ENCODE measurements at regions not wholly inside any gene's neighbourhood (a gene's known extent, or its start where the extent isn't known, plus 50 kb on each side); places are given as distances from the start of the nearest gene placed in this dataset.
A peak's percentile ranks its signal among the peaks of the same experiment; 100 is the strongest.

DNA sequence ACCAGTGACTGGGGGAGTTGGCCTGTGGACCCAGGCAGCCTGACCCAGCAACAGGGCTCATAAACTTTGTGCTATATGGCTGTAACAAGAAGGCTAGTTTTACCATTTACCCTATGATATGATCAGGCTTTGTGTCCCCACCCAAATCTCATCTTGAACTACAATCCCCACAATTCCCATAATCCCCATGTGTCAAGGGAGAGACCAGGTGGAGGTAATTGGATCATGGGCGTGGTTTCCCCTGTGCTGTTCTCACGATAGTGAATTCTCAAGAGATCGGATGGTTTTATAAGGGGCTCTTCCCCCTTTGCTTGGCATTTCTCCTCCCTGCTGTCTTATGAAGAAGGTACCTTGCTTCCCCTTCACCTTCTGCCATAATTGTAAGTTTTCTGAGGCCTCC, 111.2 kb upstream of the NLRP1 start:
- DNase-seq: no peak

DNA sequence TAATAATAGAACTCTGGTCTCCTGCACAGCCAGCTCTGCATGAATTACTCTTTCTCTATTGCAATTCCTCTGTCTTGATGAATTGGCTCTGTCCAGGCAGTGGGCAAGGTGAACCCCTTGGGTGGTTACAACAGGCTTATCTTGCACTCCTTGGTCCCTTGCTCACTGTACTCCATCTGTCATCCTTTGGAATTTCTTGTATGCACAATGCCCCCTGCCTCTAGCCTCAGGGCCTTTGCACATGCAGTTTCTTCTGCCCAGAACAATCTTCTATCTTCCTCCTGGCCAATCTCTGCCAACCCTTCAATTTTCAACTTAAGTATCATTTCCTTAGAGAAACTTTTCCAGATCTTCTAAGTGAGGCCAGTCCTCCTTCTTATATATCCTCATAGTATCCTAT, 114.7 kb upstream of the NLRP1 start:
- DNase-seq: no peak

DNA sequence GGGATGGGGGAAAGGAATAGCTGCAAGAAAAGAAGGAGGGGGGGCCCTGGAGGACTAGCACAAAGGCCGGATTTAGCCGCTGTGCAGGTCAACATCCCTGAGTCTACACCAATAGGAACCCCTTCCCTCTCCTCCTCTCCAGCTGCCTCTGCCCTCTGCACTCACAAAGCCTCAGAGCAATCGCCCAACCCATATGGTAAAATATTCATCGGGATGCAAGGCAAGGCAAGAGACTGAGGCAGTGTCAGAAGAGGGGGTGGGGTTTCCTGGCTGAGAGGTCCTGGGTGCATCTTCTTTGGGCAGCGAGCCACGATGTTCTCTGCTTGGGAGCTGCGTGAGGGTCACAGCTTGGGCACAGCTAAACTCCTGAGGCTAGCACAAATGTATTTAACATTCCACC, 115.5 kb upstream of the NLRP1 start:
- no peak for DNase-seq

DNA sequence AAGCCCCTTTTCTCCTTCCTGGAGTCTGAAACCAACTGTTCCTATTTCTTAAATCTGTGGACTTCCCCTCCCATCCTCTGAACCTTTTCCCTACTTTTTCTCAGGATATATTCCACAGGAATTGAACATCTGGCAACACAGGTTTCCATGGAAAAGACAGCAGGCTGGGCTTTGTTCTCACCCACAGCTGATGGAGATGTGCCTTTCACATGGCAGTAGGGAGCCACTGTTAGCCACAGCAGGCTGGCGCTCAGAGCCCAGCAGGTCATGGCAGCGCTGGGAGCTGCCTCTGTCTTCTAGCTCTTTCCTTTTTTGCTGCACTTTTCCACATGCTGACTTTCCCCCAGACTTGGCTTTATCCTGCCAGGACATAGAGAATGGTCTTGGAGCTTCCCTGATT, 116.4 kb upstream of the NLRP1 start:
- DNase-seq: no peak

DNA sequence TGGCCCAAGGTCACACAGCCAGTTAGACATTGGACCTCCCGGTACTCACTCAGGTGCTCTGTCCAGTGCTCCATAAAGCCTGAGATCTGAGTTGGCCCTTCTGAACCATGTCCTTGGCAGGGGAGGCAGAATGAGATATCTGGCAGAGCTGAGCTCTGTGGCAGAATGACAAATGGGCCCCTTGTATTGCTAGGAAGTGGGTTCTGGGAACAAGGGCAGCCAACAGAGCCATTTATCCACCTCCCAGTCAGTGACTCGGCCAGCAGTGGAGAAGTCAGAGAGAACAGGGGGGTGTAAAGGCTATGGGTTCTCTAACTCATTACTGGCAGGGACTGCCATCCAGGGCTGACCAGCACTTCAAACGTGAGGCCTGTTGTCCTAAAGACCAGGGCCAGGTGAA, 117.1 kb upstream of the NLRP1 start:
- DNase-seq: no peak

DNA sequence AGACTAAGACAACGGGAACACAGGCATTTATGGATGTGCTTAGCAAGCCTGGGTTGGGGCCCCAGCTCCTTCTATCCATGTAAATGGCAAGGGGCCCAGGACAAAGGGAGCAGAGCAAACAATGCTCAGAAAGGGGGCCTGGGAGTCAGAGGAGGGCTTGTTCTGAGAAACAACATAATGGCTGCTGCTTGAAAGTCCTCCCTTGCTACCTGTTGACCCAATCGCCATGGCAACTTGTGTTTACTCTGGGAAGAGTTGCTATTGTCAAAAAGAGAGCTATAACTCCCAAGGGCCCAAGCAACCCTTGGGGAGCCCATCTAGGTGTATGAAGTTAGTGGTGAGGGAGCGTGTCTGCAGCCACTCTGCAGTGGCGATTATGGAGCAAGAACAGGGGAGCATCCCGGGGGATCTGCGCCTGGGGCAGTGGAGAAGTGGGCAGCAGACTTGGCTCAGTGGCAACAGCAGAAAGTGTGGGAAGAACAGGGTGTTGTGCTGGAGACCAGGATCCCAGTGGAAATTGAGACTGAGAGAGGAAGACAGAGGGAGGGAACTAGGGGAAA, 118.7 kb upstream of the NLRP1 start:
- DNase-seq: no peak

DNA sequence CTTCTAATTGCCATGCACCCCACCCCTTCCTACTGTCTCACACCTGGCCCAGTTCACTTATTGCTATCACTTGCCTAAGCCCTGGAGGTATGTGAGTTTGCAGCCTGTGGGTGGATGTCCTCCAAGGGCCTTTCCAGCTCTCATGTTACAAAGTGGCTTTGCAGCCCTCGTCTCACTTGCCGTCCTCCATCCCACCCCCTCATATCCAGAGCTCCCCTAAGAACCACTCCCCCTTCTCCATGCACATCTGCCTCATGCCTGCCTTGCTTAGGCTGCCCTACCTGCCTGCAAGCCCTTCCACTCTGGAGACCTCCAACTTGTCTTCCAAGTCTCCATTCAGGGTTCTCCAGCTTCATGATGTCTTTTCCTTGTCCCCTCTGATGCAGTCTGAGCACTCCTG, 119.4 kb upstream of the NLRP1 start:
- no peak for DNase-seq

DNA sequence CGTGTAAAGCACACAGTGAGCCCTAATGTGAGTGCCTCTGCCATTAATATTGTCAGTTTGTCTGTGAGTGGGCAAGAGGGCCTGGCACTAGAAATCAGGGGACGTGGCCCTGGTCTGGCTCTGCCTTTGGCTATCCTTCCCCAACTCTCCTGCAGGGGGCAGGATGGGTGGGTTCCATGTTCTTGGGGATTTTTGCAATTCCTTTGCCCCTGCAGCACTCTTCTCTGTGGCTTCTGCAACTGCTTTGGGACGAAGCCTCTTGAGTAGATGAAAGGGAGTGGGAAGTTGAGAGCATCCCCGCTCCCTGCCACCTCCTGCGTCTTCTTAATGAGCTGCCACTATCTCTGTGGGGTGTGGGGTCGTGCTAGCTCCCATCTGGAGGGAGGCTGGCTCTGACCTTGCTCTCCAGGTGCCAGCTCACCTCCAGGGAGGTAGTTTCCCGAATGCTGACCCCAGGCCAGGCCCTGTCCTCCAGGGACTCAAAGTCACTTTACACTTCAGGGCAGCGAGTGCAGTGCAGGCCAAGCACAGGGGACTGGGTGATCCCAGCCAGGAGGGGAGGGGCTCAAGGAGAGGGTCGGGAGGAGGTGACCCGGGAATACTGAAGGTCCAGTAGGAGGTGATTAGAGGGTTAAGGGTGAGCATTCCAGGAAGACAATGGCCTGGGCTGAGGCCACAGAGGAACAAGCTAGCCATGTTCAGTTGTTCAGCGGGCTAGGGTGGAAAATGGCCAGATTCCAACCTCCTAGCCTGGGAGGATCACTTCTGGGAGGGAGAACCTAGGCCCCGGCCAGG, 121.0 kb upstream of the NLRP1 start:
- DNase-seq: no peak

DNA sequence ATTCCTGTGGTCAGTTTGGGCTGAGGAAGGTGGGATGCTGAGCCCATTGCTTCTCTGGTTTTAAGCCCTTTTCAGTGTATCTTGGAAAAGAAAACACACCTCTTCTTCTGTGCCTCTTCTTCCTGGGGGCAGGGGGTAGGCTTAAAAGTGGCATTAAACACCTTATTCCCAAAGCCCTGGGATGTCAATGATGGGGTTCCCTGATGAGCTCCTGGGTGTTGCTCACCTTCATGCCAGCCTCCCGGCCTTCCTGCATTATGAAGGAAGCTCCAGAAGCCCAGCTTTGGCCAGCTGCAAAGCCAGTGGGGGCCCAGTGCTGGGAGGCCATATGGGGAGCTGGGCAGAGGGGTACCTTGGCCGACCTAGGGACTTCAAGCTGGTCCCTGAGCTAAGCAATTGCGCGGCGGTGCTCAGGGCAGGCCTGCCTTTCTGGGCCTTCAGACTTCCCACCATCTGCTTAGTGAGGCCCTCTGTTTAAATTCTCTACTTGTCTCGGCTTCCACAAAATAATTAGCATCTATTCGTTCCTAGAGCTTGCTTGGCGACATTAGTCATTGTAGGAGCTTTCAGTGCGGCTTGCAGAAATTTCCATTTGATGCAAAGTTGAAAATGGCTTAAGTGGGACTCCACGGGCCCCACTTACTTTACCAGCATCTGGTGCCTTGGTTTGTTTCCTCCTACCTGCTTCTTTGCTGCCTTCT, 121.7 kb upstream of the NLRP1 start:
- no peak for DNase-seq

DNA sequence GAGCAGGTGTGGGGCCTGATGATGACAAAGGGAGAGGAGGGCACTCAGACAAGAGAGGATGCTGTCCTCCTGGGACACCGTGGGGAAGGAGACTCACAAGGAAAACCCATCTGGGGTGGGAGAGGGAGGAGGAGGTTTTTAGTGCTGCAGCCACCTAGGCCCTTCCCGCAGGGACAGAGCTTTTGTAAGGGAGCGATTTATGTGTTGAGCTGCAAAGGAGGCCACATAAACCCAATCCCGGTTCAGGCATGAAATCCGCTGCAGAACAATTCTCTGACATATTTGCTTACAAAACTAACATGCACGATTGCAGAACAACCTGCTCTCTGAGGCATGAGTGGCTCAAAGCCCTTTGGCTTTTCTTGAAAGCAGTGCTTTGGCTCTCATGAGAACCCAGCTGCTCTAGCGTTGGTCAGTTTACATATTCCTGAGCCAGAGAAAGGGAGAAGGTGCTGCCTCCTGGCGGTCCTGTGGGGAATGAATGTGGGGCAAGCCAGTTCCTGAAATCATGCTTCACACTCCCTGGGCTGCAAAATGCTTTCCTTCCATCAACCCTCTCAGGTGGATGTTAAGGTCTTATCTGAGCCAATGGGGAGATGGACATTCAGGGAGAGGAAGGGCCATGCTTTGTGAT, 122.4 kb upstream of the NLRP1 start:
- peak; percentile 25 for DNase-seq

DNA sequence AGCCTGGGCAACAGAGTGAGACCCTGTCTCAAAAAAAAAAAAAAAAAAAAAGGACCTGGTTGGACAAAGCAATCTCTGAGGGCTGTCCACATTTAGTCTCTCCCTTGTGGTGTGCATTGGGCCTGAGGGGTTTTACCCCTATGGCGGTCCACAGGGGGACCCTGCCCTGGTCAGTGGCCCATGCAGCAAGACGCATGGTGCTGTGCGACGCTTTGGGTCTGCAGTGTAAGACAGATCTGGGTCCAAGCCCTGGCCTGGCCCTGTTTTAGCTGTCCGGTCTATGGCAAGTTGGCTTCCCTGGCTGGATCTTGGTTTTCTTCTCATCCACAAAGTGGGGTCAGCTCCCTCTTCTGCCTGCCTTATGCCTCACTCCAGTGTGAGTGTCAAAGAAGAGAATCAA, 123.2 kb upstream of the NLRP1 start:
- DNase-seq: no peak

DNA sequence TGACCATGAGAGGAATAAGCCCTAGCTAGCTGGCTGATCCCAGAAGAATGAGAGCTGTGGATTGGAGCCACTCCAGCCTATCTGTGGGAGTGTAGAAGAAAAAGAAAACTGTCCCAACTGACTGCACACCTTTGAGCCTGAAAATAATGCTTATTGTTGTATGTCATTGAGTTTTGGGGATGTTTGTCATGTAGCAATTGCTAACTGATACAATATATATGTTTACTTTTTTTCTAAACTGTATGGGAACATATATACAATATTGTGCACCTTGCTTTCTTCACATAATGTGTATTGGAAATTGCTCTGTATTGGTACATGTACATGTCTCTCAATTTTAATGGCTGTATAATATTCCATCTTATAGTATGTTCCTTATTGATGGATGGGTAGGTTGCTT, 124.0 kb upstream of the NLRP1 start:
- DNase-seq: no peak

DNA sequence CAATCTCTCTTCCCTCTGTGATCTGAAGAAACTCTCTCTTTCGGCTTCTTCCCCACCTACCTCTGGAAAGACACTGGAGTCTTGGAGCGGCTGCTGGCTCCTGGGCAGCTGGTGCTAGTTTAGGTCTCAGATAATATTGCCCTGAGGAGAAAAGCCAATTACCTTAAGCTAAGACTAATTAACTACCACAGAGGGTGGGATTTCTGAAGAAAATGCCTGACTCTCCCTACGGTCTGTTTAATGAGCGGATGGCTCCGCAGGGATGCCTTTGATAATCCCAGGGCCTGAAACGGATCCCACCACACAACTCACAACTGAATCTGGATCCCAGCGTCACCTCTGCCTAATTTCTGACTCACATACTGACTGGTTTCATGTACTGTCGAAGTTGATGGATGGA, 127.0 kb upstream of the NLRP1 start:
- no peak for DNase-seq

DNA sequence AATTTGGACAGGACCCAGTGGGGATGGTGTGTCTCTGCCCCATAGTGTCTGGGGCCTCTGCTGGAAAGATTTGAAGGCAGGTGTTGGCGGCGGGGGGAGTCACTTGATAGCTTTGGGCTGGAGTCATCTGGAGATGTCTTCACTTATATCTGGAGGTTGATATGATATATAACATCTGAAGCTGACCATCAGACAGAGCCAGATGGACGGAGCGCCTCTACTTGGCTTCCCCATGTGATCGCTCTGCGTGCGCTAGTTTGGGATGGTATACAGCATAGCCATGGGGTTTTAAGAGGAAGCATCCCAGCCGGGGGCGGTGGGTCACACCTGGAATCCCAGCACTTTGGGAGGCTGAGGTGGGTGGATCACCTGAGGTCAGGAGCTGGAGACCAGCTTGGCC, 130.7 kb upstream of the NLRP1 start:
- no peak for DNase-seq

DNA sequence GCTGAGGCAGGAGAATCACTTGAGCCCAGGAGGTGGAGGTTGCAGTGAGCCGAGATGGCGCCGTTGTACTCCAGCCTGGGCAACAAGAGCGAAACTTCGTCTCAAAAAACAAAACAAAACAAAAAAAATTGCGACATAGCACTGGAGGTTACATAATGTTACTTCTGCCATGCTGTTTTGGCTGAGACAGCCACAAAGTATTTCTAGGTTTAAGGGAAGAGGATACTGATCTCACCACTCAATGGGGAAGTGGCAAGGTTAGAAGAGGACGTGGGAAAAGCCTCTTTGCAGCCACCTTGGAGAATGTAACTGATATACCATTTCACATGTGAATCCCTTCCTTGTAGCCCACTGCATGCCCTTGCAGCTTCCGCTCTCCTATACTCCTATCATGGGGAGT, 131.2 kb upstream of the NLRP1 start:
- no peak for DNase-seq

DNA sequence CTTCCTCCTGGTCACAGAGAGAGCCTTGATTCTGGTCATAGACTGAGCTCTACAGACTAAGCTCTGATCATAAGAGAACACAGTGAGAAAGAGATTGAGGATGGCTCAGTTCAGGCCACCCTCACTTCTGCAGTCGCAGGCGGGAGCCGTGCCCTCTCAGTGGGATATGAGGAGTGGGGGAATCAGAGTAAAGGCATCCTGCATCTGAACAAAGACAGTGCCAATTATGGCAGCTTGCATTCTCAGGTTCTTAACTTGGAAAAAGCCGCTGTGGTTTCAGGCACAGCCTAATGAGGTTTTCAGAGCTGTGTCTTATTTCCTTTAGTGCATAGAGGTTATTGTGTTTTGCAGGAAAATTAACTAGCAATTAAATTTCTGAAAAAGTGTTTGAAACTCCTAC, 134.4 kb upstream of the NLRP1 start:
- DNase-seq: no peak

DNA sequence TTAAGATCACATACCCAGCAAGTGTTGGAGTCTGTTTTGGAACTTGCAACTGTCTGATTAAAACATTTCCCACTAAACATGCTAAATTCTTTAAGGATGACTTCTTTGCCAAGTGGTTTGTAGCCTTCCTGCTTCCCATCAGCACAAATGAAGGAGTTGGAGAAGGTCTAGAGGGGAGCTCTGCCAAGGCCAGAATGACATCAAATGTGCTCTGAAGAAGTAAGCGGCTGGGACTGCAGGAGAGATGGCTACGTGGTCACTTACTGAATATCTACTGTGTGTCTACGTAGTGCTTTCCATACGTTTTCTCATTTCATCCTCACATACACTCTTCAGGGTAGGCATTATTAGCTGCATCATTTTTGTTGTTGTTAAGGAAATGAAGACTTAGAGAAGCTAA, 135.7 kb upstream of the NLRP1 start:
- DNase-seq: no peak

DNA sequence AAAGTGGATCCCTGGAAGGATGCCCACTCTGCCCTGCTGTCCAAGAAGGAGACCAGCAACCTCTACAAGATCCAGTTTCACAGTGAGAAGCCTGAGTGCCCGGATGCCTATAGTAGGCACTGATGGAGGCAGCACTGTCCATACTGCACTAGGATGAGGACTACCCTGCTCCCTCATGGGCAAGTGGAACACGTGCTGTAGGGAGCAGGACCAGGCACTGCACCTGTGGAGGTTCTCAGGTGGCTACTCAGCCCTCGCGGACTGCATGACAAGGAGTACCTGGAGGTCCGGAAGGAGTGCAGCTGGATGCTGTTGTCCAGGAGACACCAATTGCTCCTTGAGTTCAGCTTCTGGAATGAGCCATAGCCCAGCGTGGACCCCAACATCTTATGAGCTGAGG, 146.1 kb upstream of the NLRP1 start:
- no peak for DNase-seq

DNA sequence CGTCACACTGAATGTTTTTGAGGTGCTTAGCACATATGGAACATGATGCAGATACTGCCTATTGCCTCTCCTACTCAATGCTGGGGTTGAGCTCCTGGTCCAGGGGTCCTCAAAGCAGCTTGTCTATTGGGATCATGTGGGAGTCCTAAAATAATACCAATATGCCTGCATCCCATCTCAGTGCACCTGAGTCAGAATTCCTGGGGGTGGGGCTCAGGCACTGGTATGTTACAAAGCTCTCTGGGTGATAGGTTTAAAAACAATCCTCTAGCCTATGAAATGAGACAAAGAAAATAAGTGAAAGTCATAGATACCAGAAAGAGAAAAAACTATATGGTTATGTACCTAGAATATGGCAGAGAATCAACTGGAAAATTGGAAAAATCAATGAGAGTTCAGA, 156.6 kb upstream of the NLRP1 start:
- no peak for DNase-seq

DNA sequence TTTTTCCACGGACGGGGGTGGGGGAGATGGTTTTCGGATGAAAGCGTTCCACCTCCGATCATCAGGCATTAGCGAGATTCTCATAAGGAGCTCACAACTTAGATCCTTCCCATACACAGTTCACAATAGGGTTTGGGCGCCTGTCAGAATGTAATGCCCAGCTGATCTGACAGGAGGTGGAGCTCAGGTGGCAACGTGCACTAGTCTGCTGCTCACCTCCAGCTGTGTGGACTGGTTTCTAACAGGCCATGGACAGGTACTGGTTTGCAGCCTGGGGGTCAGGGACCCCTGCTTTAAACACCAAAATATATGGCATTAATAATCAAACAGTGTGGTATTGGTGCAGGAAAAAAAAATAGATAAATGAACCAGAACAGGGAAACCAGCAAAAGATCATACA, 157.5 kb upstream of the NLRP1 start:
- no peak for DNase-seq

DNA sequence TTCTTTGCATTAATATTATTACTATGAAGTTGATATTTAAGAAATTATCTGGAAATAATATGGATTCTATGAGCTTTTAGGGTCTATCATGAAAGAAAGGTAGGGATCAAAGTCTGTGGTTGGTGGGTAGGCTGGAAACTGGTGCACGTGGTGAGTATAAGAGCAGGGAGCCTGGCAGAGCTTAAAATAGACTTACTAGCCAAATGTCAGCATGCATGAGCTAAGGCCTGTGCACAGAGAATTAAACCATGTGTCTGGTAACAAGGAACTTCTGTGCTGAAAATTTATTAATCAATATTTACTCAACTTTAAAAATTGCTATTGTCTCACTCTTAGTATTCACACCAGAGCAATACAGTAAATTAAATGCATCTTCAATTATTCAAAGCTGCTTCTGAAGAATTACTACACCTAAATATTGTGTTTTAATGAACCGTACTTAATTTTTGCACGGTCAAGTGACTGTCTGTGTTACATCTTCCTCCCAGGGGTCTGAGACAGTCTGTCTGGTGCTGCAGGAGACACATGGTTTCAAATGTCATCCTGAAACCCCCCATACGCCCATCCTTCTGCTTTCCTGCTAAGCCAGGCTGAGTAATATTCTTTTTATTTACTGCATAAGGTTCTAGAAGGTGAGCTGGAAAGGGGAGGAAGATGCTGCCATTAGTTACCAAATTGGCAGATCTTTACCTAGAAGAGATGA, 161.0 kb upstream of the NLRP1 start:
- no peak for DNase-seq

DNA sequence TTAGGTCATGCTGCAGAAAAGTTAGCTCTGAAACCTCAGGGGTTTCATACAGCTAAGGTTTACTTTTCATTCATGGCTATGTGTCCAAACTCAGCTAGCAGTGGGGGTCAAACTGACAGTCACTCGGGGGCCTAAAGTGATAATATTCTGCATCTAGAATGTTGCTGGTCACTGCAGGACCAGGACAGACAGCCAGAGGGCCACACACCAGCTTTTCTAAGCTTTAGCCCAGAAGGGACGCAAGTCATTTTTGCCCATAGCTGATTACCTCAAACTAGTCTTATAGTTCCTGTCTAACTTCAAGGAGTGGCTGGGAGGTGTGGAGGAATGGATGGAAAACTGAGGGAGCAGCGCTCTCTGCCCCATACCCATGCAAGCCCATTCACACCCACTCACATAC, 163.0 kb upstream of the NLRP1 start:
- DNase-seq: no peak

DNA sequence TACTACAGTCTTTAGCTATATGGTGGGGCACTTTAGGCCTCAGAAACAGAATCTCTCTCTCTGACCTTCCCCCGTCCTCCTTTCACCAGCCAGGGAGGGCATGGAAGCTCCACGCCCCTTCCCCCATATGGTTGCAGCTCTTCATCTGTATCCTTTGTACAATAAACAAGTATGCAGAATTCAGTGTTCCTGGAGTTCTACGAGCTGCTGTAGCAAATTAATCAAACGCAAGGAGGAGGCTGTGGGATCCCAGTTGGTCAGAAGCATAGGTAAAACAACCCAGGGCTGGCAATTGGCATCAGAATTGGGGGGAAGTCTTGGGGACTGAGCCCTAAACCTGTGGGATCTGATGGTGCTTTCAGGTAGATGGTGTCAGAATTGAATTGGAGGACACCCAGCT, 163.7 kb upstream of the NLRP1 start:
- no peak for DNase-seq
